LNCaP clone FGC (cell line): ENCODE measurements at regions not wholly inside any gene's neighbourhood (a gene's known extent, or its start where the extent isn't known, plus 50 kb on each side); places are given as distances from the start of the nearest gene placed in this dataset.

Experiments
- DNase-seq: peaks from one replicate; pipeline ENCODE4 v3.0.0-alpha.2; 2011; ENCODE audit warnings: low read depth
- H3K4me3 ChIP-seq: 2 replicates; pipeline ENCODE4 v1.5.1; 2011; ENCODE audit warnings: mild to moderate bottlenecking, low read depth, low read length, control low read depth
- TF ChIP-seq, protein P1 (sequence below): IDR thresholded peaks from 2 replicates; pipeline ENCODE4 v1.5.1; 2012; ENCODE audit warnings: mild to moderate bottlenecking; ENCODE audit not compliant: control insufficient read depth, insufficient read depth; ENCODE audit errors: extremely low read depth

DNA sequence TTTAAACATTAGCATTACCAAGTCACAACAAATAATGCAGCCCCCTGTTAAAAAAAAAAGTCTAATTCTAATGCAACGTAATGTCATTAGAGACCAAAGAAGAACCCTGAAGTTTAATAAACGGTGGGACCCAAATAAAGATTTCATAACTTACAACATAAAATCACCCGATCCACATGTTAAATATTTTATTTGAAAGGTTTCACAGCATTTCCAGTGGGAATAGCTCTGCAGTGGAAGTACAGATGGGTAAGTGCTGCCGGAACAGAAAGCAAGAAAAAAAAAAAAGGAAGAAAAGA is 320.6 kb upstream of the ZMIZ1 start:
- no peak for DNase-seq
- H3K4me3 ChIP-seq: no peak overlapping the region
- TF ChIP-seq, protein P1, sequence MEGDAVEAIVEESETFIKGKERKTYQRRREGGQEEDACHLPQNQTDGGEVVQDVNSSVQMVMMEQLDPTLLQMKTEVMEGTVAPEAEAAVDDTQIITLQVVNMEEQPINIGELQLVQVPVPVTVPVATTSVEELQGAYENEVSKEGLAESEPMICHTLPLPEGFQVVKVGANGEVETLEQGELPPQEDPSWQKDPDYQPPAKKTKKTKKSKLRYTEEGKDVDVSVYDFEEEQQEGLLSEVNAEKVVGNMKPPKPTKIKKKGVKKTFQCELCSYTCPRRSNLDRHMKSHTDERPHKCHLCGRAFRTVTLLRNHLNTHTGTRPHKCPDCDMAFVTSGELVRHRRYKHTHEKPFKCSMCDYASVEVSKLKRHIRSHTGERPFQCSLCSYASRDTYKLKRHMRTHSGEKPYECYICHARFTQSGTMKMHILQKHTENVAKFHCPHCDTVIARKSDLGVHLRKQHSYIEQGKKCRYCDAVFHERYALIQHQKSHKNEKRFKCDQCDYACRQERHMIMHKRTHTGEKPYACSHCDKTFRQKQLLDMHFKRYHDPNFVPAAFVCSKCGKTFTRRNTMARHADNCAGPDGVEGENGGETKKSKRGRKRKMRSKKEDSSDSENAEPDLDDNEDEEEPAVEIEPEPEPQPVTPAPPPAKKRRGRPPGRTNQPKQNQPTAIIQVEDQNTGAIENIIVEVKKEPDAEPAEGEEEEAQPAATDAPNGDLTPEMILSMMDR: no peak

DNA sequence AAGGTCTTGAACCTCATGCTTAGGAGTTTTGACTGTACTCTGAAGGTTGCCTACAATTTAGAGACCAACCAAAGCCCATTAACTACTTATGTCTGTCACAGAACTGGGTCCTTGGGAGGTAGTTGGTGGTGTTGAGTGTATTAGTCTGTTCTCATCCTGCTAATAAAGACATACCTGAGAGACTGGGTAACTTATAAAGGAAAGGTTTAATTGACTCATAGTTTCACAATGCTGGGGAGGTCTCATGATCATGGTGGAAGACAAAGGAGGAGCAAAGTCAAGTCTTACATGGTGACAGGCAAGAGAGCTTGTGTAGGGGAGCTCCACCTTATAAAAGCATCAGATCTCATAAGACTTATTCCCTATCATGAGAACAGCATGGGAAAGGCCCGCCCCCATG is 319.6 kb upstream of the ZMIZ1 start:
- TF ChIP-seq, protein P1: no peak
- no peak overlapping the region for H3K4me3 ChIP-seq
- DNase-seq: no peak

DNA sequence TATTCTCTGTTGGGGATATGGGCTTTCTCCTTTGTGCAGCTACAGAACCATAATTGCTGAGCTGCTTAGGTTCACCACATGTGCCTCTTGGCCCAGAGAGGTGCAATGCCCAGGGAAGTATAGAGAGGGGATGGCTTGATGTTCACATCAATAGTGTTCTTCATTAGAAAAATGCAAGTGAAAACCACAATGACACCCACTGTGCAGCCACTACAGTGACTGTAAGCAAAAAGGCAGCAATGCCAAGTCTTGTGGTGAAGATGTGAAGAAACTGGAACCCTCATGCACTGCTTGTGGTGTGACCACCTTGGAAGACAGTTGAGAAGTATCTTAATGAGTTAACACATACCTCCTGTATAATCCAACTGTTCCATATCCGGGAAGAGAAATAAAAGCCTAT is 318.9 kb upstream of the ZMIZ1 start:
- DNase-seq: no peak
- TF ChIP-seq, protein P1: no peak

DNA sequence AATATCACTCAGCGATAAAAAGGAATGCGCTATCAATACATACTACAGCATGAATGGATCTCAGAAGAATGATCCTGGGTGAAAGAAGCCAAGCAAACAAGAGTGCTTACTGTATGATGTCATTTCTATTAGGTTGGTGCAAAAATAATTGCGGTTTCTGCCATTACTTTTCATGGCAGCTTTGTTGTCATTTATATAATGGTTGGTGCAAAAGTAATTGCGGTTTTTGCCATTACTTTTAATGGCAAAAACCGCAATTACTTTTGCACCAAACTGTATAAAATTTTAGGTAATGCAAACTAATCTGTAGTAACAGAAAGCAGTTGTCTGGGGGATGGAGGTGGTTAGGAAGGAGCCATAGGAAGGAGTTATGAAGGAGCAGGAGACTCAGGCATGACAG is 318.3 kb upstream of the ZMIZ1 start:
- no peak overlapping the region for H3K4me3 ChIP-seq
- DNase-seq: no peak
- TF ChIP-seq, protein P1: no peak

More for the DNA sequence above, 318.9 kb upstream of the ZMIZ1 start:
- no peak overlapping the region for H3K4me3 ChIP-seq

DNA sequence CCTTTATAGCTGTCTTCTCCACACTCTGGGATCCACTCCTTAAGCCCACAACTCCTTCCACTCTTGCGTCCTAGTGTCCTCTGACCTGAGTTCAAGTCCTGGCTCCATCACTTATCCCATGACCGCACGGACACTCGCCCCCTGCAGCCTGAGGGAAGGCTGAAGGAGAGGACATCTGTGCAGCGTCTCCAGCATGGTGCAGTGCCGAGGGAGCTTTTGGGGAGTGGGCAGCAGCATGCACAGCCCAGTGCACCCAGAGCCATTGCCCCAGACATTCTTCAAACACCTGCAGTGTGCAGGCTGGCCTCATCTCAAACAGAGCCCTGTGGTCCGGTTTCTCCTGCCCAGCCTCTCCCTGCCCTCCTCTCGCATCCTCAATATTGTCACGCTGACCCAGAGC is 317.1 kb upstream of the ZMIZ1 start:
- TF ChIP-seq, protein P1: no peak
- DNase-seq: no peak
- H3K4me3 ChIP-seq: no peak overlapping the region

DNA sequence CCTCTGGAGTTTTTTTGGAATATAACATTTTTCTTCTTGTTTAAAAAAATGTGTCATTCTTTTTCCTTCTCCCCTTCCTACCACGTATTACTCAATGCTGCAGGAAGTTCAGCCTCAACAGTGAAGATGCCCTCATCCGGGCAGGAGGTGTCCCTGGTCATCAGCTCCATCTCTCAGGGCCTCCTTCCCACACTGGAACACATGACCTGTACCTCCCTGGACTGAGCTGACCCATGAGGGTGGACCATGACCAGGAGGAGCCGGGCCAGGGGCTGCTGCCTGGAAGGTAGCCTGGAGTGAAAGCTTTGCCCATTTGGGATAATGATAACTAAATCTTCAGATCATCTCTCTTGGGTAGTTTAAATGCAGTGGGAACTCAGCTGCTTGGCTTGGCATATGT is 316.5 kb upstream of the ZMIZ1 start:
- TF ChIP-seq, protein P1: no peak
- no peak overlapping the region for H3K4me3 ChIP-seq

DNA sequence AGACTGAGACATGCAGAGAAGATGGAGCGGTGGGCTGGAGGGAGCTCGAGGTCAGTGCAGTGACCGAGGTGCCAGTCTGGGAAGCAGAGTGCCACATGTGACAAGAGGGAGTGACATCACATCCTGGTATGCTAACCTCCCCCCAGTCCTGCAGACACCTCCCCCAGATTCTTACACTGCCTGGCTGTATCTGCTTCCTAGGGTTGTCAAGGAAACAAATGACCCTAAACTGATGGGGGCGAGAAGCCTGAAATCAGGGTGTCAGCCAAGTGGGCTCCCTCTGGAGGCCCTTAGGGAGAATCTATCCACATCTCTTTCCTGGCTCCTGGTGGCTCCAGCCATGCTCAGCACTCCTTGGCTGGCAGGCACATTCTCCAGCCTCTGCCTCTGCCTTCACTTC is 316.1 kb upstream of the ZMIZ1 start:
- H3K4me3 ChIP-seq: no peak overlapping the region
- DNase-seq: no peak
- TF ChIP-seq, protein P1: no peak

More for the DNA sequence above, 316.5 kb upstream of the ZMIZ1 start:
- DNase-seq: no peak
